ENCODE measurements at regions not wholly inside any gene's neighbourhood (a gene's known extent, or its start where the extent isn't known, plus 50 kb on each side); places are given as distances from the start of the nearest gene placed in this dataset.

DNA sequence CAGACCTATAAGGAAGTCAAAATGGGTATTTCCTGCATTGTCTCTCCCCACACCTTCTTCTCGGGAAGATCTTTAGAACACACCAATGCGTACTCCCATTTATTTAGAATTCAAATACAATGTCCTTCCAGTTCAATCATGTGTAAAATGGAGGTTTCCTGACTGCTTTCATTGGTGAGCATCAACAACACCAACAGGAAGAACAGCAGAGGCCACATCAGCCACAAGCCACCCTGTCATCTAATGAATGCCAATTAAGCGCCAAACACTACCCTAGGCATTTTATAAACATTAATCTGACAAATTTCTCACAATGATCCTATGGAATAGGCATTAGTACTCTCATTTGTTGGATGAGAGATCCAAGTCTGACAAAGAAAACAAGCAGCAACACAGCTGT lies 68.4 kb upstream of the SMLR1 start:
- H3K27ac ChIP-seq, result no peak overlapping the region
- intact Hi-C loops (cut with DNase I), result no loop called here
- no peak overlapping the region for H3K4me3 ChIP-seq
- H3K36me3 ChIP-seq, result no peaks in the 10 kb centered on the region
- H3K9me3 ChIP-seq, result no peaks in the 10 kb centered on the region
- no peaks in the 10 kb centered on the region for H3K4me1 ChIP-seq
- TF ChIP-seq, protein P1, sequence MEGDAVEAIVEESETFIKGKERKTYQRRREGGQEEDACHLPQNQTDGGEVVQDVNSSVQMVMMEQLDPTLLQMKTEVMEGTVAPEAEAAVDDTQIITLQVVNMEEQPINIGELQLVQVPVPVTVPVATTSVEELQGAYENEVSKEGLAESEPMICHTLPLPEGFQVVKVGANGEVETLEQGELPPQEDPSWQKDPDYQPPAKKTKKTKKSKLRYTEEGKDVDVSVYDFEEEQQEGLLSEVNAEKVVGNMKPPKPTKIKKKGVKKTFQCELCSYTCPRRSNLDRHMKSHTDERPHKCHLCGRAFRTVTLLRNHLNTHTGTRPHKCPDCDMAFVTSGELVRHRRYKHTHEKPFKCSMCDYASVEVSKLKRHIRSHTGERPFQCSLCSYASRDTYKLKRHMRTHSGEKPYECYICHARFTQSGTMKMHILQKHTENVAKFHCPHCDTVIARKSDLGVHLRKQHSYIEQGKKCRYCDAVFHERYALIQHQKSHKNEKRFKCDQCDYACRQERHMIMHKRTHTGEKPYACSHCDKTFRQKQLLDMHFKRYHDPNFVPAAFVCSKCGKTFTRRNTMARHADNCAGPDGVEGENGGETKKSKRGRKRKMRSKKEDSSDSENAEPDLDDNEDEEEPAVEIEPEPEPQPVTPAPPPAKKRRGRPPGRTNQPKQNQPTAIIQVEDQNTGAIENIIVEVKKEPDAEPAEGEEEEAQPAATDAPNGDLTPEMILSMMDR (IDR thresholded peaks at IDR 0.05), result no peak
- H3K27me3 ChIP-seq, result peaks cover 0 to 4% of the 10 kb centered on the region in 2 donors
- DNase-seq (no peak), ATAC-seq (no peak)

DNA sequence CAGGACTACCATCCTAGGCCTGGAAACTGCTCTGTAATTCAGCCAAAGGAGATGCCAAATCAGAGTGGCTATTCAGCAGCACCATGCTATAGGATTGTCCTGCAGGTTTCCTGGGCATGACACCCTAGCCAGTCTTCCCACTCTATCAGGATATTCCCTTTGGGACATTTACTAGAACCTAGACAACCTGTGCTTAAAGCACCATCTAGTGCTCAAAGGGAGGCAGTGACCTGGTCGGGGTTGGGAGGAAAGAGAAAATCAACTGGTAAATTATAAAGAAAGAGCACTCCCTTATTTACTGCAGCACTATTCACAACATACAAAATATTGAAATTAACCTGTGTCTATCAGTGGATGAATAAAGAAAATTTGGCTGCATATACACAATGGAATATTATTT lies 67.2 kb upstream of the SMLR1 start:
- ATAC-seq (peak; percentile 82), DNase-seq (no peak)
- intact Hi-C loops (cut with DNase I), result no loop called here
- Histone ChIP-seq H3K4me3 (no peak overlapping the region), H3K4me1 (no peaks in the 10 kb centered on the region), H3K27ac (no peak overlapping the region), H3K36me3 (no peaks in the 10 kb centered on the region), H3K9me3 (no peaks in the 10 kb centered on the region), H3K27me3 (peaks cover 0 to 4% of the 10 kb centered on the region in 2 donors)
- TF ChIP-seq, protein P1 (IDR thresholded peaks at IDR 0.05), result peak in 1 of 2 donors; percentile 29

DNA sequence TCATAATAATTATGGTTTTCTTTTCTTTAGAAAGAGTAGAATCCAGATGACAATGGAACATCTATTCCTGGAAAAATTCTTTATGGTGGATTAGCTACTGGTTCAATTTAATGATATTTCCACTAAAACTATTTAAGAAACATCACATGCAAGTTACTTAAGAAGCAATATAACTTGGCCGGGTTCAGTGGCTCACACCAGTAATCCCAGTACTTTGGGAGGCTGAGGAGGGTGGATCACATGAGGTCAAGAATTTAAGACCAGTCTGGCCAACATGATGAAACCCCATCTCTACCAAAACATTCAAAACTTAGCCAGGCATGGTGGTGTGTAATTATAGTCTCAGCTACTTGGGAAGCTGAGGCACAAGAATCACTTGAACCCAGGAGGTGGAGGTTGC lies 65.9 kb upstream of the SMLR1 start:
- no peaks in the 10 kb centered on the region for H3K4me1 ChIP-seq
- TF ChIP-seq, protein P1 (IDR thresholded peaks at IDR 0.05), result no peak
- ATAC-seq, result no peak

DNA sequence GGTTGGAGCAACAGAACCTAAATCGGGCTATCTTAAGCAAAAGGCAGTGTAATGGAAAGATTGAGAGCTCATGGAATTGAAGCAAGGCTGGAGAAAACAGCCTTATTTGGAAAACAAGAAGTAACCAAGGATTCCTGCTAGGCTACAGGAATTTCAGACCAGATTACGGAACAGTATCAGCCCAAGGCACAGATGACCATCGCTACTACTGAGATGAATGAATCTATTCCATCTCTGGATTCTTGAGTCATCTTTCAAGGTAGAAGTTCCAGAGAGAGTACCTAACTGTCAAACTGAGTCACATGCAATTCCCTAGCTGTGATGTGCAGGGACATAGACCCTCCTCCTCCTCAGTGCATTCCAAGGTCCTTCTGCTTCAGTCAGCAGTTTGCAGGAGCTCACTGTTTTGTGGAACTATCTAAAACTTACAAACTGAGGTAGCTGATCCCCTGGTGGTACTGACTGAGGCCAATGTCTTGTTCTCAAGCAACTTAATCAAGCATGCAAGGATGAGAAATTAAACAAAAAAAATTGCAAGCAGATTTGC lies 62.0 kb upstream of the SMLR1 start:
- DNase-seq (no peak), ATAC-seq (no peak)
- no peak overlapping the region for H3K27ac ChIP-seq
- no peaks in the 10 kb centered on the region for H3K27me3 ChIP-seq
- no peaks in the 10 kb centered on the region for H3K36me3 ChIP-seq
- H3K9me3 ChIP-seq, result no peaks in the 10 kb centered on the region
- no peaks in the 10 kb centered on the region for H3K4me1 ChIP-seq
- H3K4me3 ChIP-seq, result no peak overlapping the region
- intact Hi-C loops (cut with DNase I), result no loop called here
- TF ChIP-seq, protein P1 (IDR thresholded peaks at IDR 0.05), result no peak

More for the DNA sequence above, 65.9 kb upstream of the SMLR1 start:
- no peaks in the 10 kb centered on the region for H3K36me3 ChIP-seq
- H3K27ac ChIP-seq, result no peak overlapping the region
- H3K27me3 ChIP-seq, result peaks cover 0 to 4% of the 10 kb centered on the region in 2 donors
- no peaks in the 10 kb centered on the region for H3K9me3 ChIP-seq
- intact Hi-C loops (cut with DNase I), result no loop called here
- no peak for DNase-seq
- no peak overlapping the region for H3K4me3 ChIP-seq

DNA sequence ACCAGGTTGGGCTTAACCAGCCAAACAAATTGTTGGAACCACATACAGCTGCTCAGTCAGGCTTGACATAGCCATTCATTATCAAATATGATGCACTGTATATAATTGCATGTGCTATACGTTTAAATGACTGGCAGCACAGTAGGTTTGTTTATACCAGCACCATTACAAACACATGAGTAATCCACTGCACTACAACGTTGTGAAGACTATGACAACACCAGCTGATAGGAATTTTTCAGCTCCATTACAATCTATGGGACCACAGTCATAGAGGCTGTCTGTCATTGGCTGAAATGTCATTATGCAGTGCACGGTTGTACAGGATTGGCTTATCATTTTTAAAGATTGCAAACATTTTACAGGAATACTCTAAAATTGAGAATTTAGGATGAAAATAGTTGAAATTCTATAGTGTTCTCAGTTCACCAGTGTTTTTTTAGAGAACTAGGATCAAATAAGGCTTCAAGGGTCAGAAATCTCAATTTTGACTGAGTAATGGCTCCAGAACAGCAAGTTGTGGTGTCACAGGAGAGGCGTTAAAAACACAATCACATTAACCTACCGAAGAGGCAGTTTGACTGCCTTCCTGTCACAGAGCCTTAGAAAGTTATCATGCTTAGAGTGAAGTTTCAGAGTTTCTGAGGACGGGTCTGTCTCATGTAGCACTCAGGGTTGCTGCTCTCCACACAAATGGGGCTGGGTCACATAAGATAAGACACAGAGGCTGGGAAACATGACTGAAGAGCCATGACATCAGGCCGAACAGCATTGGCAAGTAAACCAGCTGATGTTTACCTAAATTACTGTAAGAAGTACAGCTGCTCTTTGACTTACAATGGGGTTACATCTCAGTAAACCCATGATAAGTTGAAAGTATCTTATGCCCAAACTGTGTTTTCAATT lies 60.7 kb upstream of the SMLR1 start:
- intact Hi-C loops (cut with DNase I), result no loop called here
- Histone ChIP-seq H3K36me3 (no peaks in the 10 kb centered on the region), H3K4me3 (no peak overlapping the region), H3K27me3 (no peaks in the 10 kb centered on the region), H3K9me3 (no peaks in the 10 kb centered on the region), H3K27ac (no peak overlapping the region), H3K4me1 (no peaks in the 10 kb centered on the region)
- TF ChIP-seq, protein P1 (IDR thresholded peaks at IDR 0.05), result no peak
- ATAC-seq (no peak), DNase-seq (no peak)
